H1 (cell line): ENCODE measurements at regions not wholly inside any gene's neighbourhood (a gene's known extent, or its start where the extent isn't known, plus 50 kb on each side); places are given as distances from the start of the nearest gene placed in this dataset.

Source experiments
- ATF3 ChIP-seq: IDR thresholded peaks from 2 replicates; pipeline ENCODE4 v1.6.1; 2011; ENCODE audit warnings: low read depth, mild to moderate bottlenecking, low read length; ENCODE audit not compliant: insufficient read depth
- PHF8 ChIP-seq: fragments of 200-600 bp; sonication (generic); conservative IDR thresholded peaks from 2 replicates; pipeline ENCODE4 v1.7.1; 2012; ENCODE audit warnings: low read depth, mild to moderate bottlenecking, inconsistent platforms, low read length, moderate library complexity
- RAD21 ChIP-seq, 2 experiments: IDR thresholded peaks in 1 of 2; conservative IDR thresholded peaks in 1 of 2; 2 replicates each; pipeline ENCODE4 v1.6.1; 2011; ENCODE audit warnings: low read depth in 2 of 2, low read length in 2 of 2, improper control_type of control experiment in 1 of 2, inconsistent platforms in 1 of 2, mild to moderate bottlenecking in 1 of 2, moderate library complexity in 1 of 2
- RBBP5 ChIP-seq: IDR thresholded peaks from 2 replicates; pipeline ENCODE4 v1.7.1; 2012; ENCODE audit warnings: low read depth, mild to moderate bottlenecking, inconsistent platforms, low read length, moderate library complexity, borderline replicate concordance
- SIRT6 ChIP-seq: IDR thresholded peaks from one replicate; pipeline ENCODE4 v1.7.1; 2012; ENCODE audit warnings: low read length, inconsistent platforms
- SP2 ChIP-seq: IDR thresholded peaks from 2 replicates; pipeline ENCODE4 v1.6.1; 2012; ENCODE audit warnings: mild to moderate bottlenecking, low read length, inconsistent platforms
- ZNF274 ChIP-seq: IDR thresholded peaks from 2 replicates; pipeline ENCODE4 v1.7.0; 2012; ENCODE audit warnings: low read length, borderline replicate concordance; ENCODE audit errors: extremely low read depth

- TF ChIP-seq ZNF274: no peak
- TF ChIP-seq RAD21 (IDR thresholded peaks at IDR 0.05 in 1 of 2, conservative IDR thresholded peaks at IDR 0.05 in 1 of 2; ENCODE audit: low read depth in 2 of 2, low read length in 2 of 2): no peak
- no peak for TF ChIP-seq RBBP5
- TF ChIP-seq ATF3: no peak
- no peak for TF ChIP-seq SIRT6
- no peak for TF ChIP-seq SP2
- TF ChIP-seq PHF8: no peak
These were observed 138.9 kb upstream of the PARP11 start (continued) for GRCh38 chr12:4012073-4012472.
